Anterior cingulate cortex (tissue), 58 donors: ENCODE measurements at regions not wholly inside any gene's neighbourhood (a gene's known extent, or its start where the extent isn't known, plus 50 kb on each side); places are given as distances from the start of the nearest gene placed in this dataset.
"Not testable (repeated sequence)": the region's sequence is repeated elsewhere in the genome, so short reads cannot be mapped to it uniquely, and the experiment has no call there.

Experiments
- DNase-seq, 58 donors: peaks; one replicate each; lab custom pipeline; 2025; lab: John Stamatoyannopoulos, UW

- DNase-seq: no peak
These were observed 696.7 kb downstream of the C6orf118 start for GRCh38 chr6:164612751-164613150.

- not testable (repeated sequence) for DNase-seq
These were observed 698.5 kb downstream of the C6orf118 start for GRCh38 chr6:164610859-164611258.

DNA sequence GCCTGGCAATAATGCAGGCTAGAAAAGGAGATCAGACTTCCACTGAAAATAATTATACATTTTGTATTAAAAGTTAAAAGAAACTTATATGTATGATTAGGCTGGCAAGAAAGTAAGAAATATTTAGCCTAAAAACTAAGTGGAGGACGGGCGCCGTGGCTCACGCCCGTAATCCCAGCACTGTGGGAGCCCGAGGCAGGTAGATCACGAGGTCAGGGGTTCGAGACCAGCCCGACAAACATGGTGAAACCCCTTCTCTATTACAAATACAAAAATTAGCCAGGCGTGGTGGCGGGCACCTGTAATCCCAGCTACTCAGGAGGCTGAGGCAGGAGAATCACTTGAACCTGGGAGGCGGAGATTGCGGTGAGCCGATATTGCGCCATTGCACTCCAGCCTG lies 707.0 kb downstream of the C6orf118 start:
- not testable (repeated sequence) for DNase-seq

DNA sequence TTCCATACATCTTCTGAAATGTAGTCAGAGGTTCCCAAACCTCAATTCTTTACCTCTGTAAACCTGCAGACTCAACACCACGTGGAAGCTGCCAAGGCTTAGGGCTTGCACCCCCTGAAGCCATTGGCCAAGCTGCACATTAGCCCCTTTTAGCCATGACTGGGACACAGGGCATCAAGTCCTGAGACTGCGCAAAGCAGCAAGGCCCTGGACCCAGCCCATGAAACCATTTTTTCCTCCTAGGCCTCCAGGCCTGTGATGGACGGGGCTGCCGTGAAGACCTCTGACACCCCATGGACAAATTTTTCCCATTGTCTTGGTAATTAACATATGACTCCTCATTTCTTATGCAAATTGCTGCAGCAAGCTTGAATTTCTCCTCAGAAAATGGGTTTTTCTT lies 727.8 kb downstream of the C6orf118 start:
- DNase-seq: no peak

DNA sequence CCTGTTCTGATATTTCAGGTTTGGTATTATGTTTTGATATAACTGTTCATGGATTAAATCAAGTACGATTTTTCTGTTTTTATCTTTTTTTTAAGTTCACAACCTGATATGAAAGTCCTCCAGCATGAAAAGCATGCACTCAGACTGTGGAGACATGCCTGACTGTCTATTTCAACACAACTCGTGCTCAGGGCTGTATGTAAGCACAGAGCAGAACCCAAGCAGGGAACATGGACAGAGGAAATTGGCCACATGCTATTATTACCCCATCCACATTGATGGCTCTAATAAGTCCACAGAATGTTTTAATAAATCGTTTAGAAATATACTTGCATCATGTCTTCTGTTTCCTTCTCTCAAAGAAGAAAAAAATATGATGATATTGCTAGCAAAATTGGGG lies 730.4 kb downstream of the C6orf118 start:
- DNase-seq: no peak

DNA sequence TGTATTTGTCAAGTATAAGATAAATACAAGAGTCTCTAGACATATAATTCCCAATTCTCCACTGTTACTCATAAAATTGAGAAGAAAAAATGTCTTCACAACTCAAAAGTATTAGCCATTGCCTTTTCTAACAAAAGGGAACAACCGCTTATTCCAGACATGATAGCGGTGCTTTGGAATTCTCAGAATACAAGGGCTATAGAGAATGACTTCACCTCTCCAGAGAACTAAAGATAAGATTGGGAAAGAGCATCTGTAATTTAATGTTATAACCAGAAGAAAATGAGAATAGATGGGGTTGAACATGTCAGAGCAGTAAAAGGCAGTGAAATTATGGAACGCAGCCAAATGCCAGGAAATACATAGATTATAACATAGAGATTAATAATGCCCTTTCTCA lies 730.8 kb downstream of the C6orf118 start:
- DNase-seq: no peak

DNA sequence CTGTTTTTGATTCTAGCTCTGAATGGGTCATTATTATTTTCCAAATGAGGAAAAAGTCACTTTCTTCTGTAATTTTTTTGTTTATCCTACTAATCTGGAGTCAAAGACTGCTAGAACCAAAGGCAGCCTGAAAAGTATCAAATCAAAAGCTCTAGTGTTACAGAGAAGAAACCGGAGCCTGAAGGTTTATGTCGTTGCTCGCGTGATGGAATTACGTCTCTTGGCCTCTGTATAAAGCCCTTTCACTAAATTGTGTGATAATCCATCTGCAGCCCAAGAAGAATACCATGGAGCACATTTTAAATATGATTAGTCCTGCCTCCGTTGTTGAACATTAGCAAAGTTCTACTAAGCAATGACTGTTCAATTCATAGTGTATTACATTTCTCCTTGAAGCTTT lies 738.6 kb downstream of the C6orf118 start:
- no peak for DNase-seq

DNA sequence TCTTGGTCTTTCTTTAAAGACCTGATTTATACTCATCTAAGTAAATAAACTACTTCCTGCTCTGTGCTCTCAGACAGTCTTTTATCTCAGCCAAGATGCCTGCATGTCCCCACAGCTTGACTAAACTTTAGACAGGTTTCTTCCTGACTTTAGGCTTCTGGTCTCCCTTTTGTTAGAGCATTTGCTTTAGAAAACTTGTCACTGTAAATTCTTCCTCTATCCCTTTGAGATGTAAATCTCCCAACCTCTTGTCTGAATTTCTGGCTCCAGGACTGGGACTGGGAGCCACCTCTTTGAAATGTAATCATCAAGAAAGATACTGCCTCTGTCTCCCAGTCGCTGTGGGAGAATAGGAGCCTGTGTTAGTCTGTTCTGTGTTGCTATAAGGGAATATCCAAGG lies 739.9 kb downstream of the C6orf118 start:
- no peak for DNase-seq

DNA sequence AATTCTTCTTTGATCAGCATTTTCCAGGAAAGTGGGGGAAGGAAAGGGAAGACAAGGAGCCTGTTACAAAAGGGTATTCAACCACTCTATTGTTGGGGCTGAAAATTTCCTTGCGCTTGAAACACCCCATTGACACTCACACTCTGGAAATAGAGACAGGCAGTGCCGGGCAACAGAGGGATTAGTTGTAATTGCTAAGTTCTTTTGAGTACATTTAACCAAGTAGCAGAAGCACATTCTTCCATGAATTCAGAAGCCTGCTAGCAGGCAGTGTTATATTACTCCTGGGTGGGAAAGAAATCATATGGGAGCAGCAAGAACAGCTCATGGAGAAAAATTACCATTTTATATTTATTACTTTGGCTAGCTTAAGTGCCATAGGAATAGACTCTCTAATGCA lies 745.5 kb downstream of the C6orf118 start:
- DNase-seq: peak in 26 of 58 donors; percentile 1 to 71 (median 20)

- DNase-seq: no peak
These were observed 747.7 kb downstream of the C6orf118 start for GRCh38 chr6:164561656-164562055.

GRCh38 chr6:164554700-164555476 lies 754.5 kb downstream of the C6orf118 start:
- peak in 41 of 58 donors; percentile 3 to 74 (median 26) for DNase-seq

GRCh38 chr6:164554226-164554625 lies 755.2 kb downstream of the C6orf118 start:
- no peak for DNase-seq

- no peak for DNase-seq
These were observed 757.7 kb downstream of the C6orf118 start for GRCh38 chr6:164551706-164552105.

- DNase-seq: no peak
These were observed 762.3 kb downstream of the C6orf118 start for GRCh38 chr6:164547076-164547475.

DNA sequence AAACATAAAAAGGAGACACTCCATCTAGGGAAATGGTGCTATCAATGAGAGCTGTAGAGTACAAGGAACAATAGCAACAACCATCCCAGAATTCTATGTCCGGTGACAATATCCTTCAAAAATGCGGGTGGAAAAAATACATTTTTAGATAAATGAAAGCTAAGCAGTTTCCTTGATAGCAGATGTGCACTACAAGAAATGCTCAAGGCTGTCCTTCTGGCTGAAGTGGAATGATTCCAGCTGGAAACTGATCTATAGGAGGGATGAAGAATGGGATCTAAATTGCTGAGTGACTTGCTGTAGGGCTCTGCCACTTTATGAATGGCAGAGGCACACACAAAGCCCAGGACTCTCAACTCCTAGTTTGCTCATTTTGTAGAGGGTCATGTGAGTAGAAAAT lies 763.1 kb downstream of the C6orf118 start:
- no peak for DNase-seq

DNA sequence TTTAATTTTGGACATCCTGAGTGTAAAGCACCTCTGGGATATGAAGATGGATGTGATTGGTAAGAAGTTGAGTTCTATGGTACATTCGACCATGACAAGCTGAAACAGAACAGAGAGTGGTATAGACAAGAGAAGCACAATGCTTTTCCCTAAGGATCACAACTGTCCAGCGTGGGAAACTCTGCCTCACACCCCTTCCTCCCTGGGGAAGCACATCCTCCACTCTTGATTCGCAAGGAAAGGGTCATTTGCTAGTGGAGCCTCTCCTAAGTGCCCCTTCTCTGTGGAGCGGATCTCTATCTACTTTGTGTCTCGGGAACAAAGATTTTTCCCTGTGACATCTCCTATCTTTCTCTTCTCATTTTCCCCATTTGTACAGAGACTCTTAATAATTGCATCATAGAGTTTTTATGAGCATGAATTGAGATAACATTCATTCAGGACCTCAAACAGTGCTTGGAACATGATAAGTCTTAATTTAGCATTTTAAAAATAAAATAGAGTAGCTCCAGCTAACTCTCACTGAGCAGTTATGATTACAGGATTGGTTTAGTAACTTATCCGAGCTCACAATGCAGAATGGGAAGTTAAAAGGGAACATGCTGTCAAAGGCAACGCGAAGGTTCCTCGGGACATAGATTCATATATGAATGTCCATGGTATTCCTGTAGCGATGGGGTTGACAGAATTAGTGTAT lies 775.2 kb downstream of the C6orf118 start:
- no peak for DNase-seq

DNA sequence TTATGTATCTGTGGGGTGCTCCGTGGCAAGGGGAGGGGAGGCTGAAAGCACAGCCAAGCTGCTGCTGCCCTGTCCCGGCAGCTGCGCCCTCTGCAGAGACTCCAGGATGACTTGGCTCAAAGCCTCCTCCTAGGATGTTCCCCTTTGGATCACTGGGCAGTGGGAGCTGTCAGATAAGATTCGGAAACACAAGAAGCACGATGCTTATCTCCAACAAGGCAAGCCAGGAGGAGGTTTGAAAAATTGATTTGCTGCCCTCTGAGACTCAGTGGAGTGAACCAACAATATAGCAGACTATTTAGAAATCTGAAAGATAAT lies 776.4 kb downstream of the C6orf118 start:
- peak in 4 of 58 donors; percentile 1 to 5 (median 4) for DNase-seq

DNA sequence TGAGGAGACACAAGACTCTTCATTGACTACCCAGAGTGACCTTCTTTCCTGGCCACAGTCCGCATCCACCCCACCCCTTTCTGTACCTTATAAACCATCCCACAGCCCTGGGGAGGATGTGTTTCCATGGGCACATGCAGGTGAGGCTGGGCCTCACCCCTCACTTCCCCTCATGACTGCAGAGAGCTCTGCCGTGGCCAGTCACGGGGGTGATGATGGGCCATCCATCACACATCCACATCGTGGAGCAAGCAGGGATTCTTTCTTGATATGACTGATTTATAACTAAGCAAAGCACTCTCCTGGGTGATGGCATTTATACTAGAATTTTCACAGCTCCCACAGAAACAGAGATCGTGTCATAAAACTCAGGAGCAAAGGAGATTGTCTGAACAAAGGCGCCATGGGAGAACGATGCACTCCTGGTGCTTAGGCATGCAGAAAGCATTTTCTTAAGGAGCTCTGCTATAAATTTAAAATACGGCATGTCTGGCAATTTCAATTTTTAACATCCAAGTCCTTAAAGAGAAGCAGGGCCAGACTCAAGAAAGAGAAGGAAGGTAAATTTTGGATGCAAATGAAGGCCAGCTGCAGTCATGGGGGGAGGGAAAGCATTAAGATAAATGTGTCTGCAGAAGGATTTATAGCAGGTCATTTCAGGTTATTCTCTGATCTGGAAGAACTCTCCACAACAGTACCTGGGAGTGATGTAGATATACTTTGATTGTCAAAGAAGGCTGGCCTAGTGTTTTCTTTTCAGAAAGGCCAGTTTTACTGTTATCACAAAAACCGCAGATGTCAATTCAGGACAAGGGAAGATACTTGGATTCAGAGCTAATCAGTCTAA lies 777.0 kb downstream of the C6orf118 start:
- no peak for DNase-seq

- DNase-seq: no peak
These were observed 777.7 kb downstream of the C6orf118 start for GRCh38 chr6:164531736-164532135.

DNA sequence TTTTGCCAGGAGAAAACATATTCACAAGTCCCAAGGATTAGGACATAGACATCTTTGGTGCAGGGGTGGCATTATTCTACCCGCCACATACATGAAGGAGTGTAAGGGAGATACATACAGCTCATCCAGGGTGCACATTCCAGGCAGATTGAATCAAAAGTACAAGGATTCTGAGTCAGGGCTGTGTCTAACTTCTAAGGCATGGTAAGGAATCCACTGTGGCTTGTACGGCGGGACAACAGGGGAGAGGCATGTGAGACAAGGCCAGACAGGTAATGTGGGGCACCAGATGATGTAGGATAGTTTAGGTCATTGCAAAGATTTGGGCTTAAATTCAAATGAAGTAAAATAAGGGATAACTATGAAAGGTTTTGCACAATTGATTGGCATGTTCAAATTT lies 780.9 kb downstream of the C6orf118 start:
- no peak for DNase-seq

- no peak for DNase-seq
These were observed 786.2 kb downstream of the C6orf118 start for GRCh38 chr6:164523087-164523654.
